ENCODE measurements at regions not wholly inside any gene's neighbourhood (a gene's known extent, or its start where the extent isn't known, plus 50 kb on each side); places are given as distances from the start of the nearest gene placed in this dataset.

DNA sequence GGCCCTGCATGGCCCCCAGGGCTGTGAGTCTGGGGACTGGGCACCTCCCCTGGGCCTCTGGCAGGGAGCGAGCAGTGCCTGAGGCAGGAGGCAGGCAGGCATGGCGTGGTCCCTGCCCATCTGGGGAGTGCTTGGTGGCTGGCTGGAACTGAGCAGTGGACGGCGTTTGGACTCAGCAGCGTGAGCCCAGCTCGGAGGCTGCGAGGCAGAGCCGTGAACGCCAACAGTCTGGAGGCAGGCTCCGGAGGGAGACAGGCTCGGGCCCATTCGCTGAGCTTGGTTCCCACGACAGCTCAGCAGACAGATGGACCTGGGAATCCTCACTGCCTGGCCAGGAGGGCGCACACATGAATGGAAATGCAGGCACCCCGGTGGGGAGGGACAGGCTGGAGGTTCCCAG lies 160.7 kb upstream of the POU3F1 start:
- Mint-ChIP-seq H3K4me1 (no peaks in the 10 kb centered on the region), H3K9me3 (no peaks in the 10 kb centered on the region), H3K27me3 (peaks cover 0 to 19% (median 13%) of the 10 kb centered on the region in 5 donors), H3K36me3 (no peaks in the 10 kb centered on the region), H3K27ac (no peak overlapping the region), H3K4me3 (no peak overlapping the region)
- POLR2A ChIA-PET = no interaction called here
- CTCF ChIA-PET = no interaction called here
- ATAC-seq = no peak
- Histone ChIP-seq H3K27me3 (ENCODE audit: control insufficient read depth in 2 of 2, insufficient read depth in 2 of 2, low read length in 2 of 2) (no peaks in the 10 kb centered on the region), H3K9me3 (ENCODE audit: control insufficient read depth in 2 of 3, low read length in 3 of 3) (no peaks in the 10 kb centered on the region), H3K4me1 (ENCODE audit: control insufficient read depth in 2 of 2, insufficient read depth in 2 of 2, low read length in 2 of 2) (no peaks in the 10 kb centered on the region), H3K36me3 (ENCODE audit: control insufficient read depth in 2 of 3, insufficient read depth in 3 of 3, low read length in 3 of 3) (no peaks in the 10 kb centered on the region), H3K4me3 (ENCODE audit: low read length) (no peak overlapping the region), H3K27ac (ENCODE audit: low read depth, low read length) (no peak overlapping the region)
- intact Hi-C loops (cut with micrococcal nuclease) = no loop called here
- DNase-seq = no peak

DNA sequence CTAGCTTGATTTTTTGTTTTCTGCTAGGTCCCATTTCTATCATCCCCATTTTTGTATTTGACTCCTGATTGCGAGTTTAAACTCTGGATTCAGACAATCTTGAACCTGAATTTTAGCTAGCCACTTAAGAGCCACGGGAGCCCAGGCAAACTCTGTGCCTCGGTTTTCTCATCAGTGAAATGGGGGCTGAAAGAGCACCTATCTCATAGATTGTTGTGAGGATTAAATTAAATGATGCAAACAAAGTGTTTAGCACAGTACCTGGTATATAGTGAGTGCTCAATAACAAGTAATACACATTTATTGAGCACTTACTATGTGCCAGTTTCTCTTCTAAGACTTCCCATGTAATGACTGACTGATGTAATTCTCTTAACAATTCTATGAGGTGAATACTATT lies 158.1 kb upstream of the POU3F1 start:
- DNase-seq (no peak), ATAC-seq (no peak)
- no peaks in the 10 kb centered on the region for H3K9me3 ChIP-seq (ENCODE audit: control insufficient read depth in 2 of 3, low read length in 3 of 3)
- H3K4me1 Mint-ChIP-seq = no peaks in the 10 kb centered on the region
- CTCF ChIA-PET = no interaction called here
- H3K4me3 Mint-ChIP-seq = no peak overlapping the region
- no peak overlapping the region for H3K27ac Mint-ChIP-seq
- intact Hi-C loops (cut with micrococcal nuclease) = no loop called here
- no peak overlapping the region for H3K27ac ChIP-seq (ENCODE audit: low read depth, low read length)
- H3K4me3 ChIP-seq (ENCODE audit: low read length) = no peak overlapping the region
- peaks cover 0 to 6% (median 0%) of the 10 kb centered on the region in 11 donors for H3K9me3 Mint-ChIP-seq
- no peaks in the 10 kb centered on the region for H3K27me3 ChIP-seq (ENCODE audit: control insufficient read depth in 2 of 2, insufficient read depth in 2 of 2, low read length in 2 of 2)
- no peaks in the 10 kb centered on the region for H3K36me3 ChIP-seq (ENCODE audit: control insufficient read depth in 2 of 3, insufficient read depth in 3 of 3, low read length in 3 of 3)
- H3K27me3 Mint-ChIP-seq = peaks cover 0 to 6% (median 4%) of the 10 kb centered on the region in 5 donors
- H3K36me3 Mint-ChIP-seq = no peaks in the 10 kb centered on the region
- no peaks in the 10 kb centered on the region for H3K4me1 ChIP-seq (ENCODE audit: control insufficient read depth in 2 of 2, insufficient read depth in 2 of 2, low read length in 2 of 2)
- POLR2A ChIA-PET = no interaction called here

DNA sequence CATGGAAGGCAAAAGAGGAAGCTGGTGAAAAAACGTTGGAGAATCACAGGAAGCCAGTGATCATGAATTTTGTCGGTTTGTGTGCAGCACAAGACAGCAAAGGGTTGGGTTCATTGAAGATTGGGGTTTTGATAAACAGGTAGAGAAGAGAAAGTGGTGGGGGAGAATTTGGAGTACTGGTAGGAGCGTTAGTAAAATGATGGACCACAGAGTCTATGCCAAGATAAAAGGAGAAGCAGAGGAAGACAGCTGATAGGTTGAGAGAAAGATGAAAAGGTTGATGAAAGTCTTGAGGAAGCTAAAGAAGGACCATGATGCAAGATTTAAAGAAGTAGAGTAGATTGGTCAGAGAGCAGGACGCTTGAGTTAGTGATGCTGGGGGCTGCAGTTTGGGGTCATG lies 156.8 kb upstream of the POU3F1 start:
- H3K27me3 Mint-ChIP-seq = peaks cover 0 to 11% (median 7%) of the 10 kb centered on the region in 5 donors

DNA sequence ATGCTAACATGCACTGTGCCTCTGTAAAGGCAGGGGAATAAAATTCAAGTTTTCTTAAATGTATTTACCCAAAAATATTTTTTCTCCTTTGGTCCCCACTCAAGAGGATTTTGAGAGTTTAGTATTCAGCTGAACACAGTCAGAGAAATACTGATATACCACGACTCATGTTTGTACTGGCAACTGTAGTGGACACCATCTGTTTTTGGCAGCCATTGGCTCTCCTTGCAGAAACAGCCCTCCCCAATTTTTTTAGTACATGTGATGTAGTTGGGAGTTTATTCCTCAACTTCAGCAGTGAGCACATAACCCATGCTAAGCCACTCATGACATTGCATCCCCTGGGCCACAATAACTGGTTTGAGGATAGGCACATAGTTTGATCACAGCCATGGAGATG lies 154.8 kb upstream of the POU3F1 start:
- Histone ChIP-seq H3K9me3 (ENCODE audit: control insufficient read depth in 2 of 3, low read length in 3 of 3) (no peaks in the 10 kb centered on the region), H3K36me3 (ENCODE audit: control insufficient read depth in 2 of 3, insufficient read depth in 3 of 3, low read length in 3 of 3) (no peaks in the 10 kb centered on the region), H3K4me3 (ENCODE audit: low read length) (no peak overlapping the region), H3K27ac (ENCODE audit: low read depth, low read length) (no peak overlapping the region), H3K27me3 (ENCODE audit: control insufficient read depth in 2 of 2, insufficient read depth in 2 of 2, low read length in 2 of 2) (no peaks in the 10 kb centered on the region), H3K4me1 (ENCODE audit: control insufficient read depth in 2 of 2, insufficient read depth in 2 of 2, low read length in 2 of 2) (no peaks in the 10 kb centered on the region)
- POLR2A ChIA-PET = no interaction called here
- H3K4me3 Mint-ChIP-seq = no peak overlapping the region
- ATAC-seq = no peak
- H3K27me3 Mint-ChIP-seq = peaks cover 0 to 10% (median 6%) of the 10 kb centered on the region in 5 donors
- intact Hi-C loops (cut with micrococcal nuclease) = no loop called here
- H3K4me1 Mint-ChIP-seq = no peaks in the 10 kb centered on the region
- H3K27ac Mint-ChIP-seq = no peak overlapping the region
- no peak for DNase-seq
- no peaks in the 10 kb centered on the region for H3K36me3 Mint-ChIP-seq
- peaks cover 0 to 10% (median 0%) of the 10 kb centered on the region in 11 donors for H3K9me3 Mint-ChIP-seq
- CTCF ChIA-PET = no interaction called here

More for the DNA sequence above, 156.8 kb upstream of the POU3F1 start:
- Histone ChIP-seq H3K27ac (ENCODE audit: low read depth, low read length) (no peak overlapping the region), H3K27me3 (ENCODE audit: control insufficient read depth in 2 of 2, insufficient read depth in 2 of 2, low read length in 2 of 2) (no peaks in the 10 kb centered on the region), H3K9me3 (ENCODE audit: control insufficient read depth in 2 of 3, low read length in 3 of 3) (no peaks in the 10 kb centered on the region), H3K4me1 (ENCODE audit: control insufficient read depth in 2 of 2, insufficient read depth in 2 of 2, low read length in 2 of 2) (no peaks in the 10 kb centered on the region), H3K36me3 (ENCODE audit: control insufficient read depth in 2 of 3, insufficient read depth in 3 of 3, low read length in 3 of 3) (no peaks in the 10 kb centered on the region), H3K4me3 (ENCODE audit: low read length) (no peak overlapping the region)
- Mint-ChIP-seq H3K36me3 (no peaks in the 10 kb centered on the region), H3K27ac (no peak overlapping the region), H3K9me3 (peaks cover 0 to 10% (median 0%) of the 10 kb centered on the region in 11 donors), H3K4me1 (no peaks in the 10 kb centered on the region), H3K4me3 (no peak overlapping the region)
- no peak for DNase-seq
- no peak for ATAC-seq
- CTCF ChIA-PET = no interaction called here
- intact Hi-C loops (cut with micrococcal nuclease) = no loop called here
- POLR2A ChIA-PET = no interaction called here

DNA sequence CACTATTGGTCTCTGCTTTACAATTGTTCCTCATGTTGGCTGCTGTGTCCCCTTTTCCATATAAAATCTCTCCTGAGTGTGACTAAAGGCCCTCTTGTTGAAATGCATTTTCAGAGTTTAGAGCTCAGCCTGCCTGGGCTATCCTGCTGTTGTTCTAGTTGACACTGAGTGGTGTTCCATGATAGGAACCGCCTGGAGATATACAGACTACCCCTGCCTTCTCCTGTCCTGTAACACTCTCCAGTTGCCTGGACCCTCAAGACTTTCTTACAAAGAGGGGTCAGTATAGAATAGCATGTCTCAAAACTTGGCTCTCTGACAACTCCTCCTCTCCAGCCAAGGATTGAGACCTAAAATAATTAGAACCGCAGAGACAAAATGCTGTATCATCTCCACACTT lies 152.0 kb upstream of the POU3F1 start:
- no peaks in the 10 kb centered on the region for H3K4me1 Mint-ChIP-seq
- DNase-seq (no peak), ATAC-seq (no peak)
- Histone ChIP-seq H3K27me3 (ENCODE audit: control insufficient read depth in 2 of 2, insufficient read depth in 2 of 2, low read length in 2 of 2) (no peaks in the 10 kb centered on the region), H3K4me1 (ENCODE audit: control insufficient read depth in 2 of 2, insufficient read depth in 2 of 2, low read length in 2 of 2) (no peaks in the 10 kb centered on the region), H3K27ac (ENCODE audit: low read depth, low read length) (no peak overlapping the region), H3K4me3 (ENCODE audit: low read length) (no peak overlapping the region), H3K36me3 (ENCODE audit: control insufficient read depth in 2 of 3, insufficient read depth in 3 of 3, low read length in 3 of 3) (no peaks in the 10 kb centered on the region), H3K9me3 (ENCODE audit: control insufficient read depth in 2 of 3, low read length in 3 of 3) (no peaks in the 10 kb centered on the region)
- no peaks in the 10 kb centered on the region for H3K36me3 Mint-ChIP-seq
- ChIA-PET POLR2A (no interaction called here), CTCF (no interaction called here)
- H3K27me3 Mint-ChIP-seq = peaks cover 0 to 13% (median 6%) of the 10 kb centered on the region in 5 donors
- intact Hi-C loops (cut with micrococcal nuclease) = no loop called here
- no peak overlapping the region for H3K4me3 Mint-ChIP-seq
- peaks cover 0 to 10% (median 0%) of the 10 kb centered on the region in 11 donors for H3K9me3 Mint-ChIP-seq
- H3K27ac Mint-ChIP-seq = no peak overlapping the region

DNA sequence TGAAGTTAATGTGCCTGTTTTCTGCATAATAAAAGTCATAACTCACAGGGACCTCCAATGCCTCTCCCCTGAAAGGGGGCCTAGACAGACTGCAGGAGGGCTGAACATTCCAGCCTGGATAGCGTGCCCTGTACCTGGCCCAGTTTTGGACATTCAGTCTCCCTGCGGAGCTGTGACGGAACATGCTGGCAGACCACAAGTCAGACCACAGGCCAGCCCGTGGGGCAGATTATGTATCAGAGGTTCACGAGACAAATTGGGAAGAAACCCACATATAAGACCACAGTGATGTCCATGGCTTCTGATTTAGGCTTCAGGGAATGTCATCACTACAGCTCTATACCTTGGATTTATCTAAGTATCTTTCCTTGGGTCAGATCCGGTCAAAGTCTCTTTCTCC lies 151.5 kb upstream of the POU3F1 start:
- CTCF ChIA-PET = no interaction called here

DNA sequence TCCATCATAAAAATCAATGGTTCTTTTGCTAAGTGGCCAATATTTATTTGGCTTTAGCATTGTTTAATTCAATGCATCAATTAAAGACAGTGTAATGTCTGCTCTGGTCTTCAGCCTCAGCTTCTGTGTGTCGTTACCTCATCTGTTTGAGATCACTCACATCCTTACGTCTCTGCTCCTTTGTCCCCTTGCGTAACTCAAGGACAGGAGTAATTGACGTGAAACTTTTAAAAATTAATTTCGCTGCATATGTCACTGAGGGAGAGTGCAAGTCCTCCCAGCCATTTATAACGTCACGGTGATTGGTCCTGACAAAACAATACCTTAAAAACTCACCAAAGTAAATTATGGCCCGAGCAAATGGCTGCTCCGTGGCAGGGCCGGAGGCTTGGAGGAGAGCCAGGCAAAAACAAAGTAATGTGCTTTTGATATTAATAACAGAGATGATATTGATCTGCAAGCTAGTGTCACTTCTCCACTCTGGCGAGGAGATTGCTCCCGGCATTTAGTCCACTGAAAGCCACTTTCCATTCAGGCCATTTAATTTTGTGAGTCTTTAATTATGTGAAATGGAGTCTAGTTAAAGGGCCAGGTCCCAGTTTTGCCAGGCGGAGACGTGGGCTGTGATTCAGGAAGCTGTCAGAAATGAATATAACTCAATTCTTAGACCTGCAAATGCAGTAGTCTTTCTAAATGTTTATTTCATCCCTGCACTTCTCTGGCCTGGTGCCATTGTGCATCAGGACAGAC lies 150.9 kb upstream of the POU3F1 start:
- Mint-ChIP-seq H3K4me1 (no peaks in the 10 kb centered on the region), H3K27ac (no peak overlapping the region), H3K27me3 (peaks cover 0 to 16% (median 9%) of the 10 kb centered on the region in 5 donors), H3K36me3 (no peaks in the 10 kb centered on the region), H3K9me3 (peaks cover 0 to 10% (median 0%) of the 10 kb centered on the region in 11 donors), H3K4me3 (no peak overlapping the region)
- ATAC-seq = no peak
- Histone ChIP-seq H3K27ac (ENCODE audit: low read depth, low read length) (no peak overlapping the region), H3K36me3 (ENCODE audit: control insufficient read depth in 2 of 3, insufficient read depth in 3 of 3, low read length in 3 of 3) (no peaks in the 10 kb centered on the region), H3K4me1 (ENCODE audit: control insufficient read depth in 2 of 2, insufficient read depth in 2 of 2, low read length in 2 of 2) (no peaks in the 10 kb centered on the region), H3K27me3 (ENCODE audit: control insufficient read depth in 2 of 2, insufficient read depth in 2 of 2, low read length in 2 of 2) (no peaks in the 10 kb centered on the region), H3K9me3 (ENCODE audit: control insufficient read depth in 2 of 3, low read length in 3 of 3) (no peaks in the 10 kb centered on the region), H3K4me3 (ENCODE audit: low read length) (no peak overlapping the region)
- ChIA-PET CTCF (no interaction called here), POLR2A (no interaction called here)
- no peak for DNase-seq
- intact Hi-C loops (cut with micrococcal nuclease) = no loop called here

More for the DNA sequence above, 151.5 kb upstream of the POU3F1 start:
- H3K27me3 Mint-ChIP-seq = peaks cover 0 to 13% (median 6%) of the 10 kb centered on the region in 5 donors
- POLR2A ChIA-PET = no interaction called here
- peaks cover 0 to 10% (median 0%) of the 10 kb centered on the region in 11 donors for H3K9me3 Mint-ChIP-seq
- Histone ChIP-seq H3K27ac (ENCODE audit: low read depth, low read length) (no peak overlapping the region), H3K27me3 (ENCODE audit: control insufficient read depth in 2 of 2, insufficient read depth in 2 of 2, low read length in 2 of 2) (no peaks in the 10 kb centered on the region), H3K4me1 (ENCODE audit: control insufficient read depth in 2 of 2, insufficient read depth in 2 of 2, low read length in 2 of 2) (no peaks in the 10 kb centered on the region), H3K36me3 (ENCODE audit: control insufficient read depth in 2 of 3, insufficient read depth in 3 of 3, low read length in 3 of 3) (no peaks in the 10 kb centered on the region), H3K4me3 (ENCODE audit: low read length) (no peak overlapping the region), H3K9me3 (ENCODE audit: control insufficient read depth in 2 of 3, low read length in 3 of 3) (no peaks in the 10 kb centered on the region)
- no peak for ATAC-seq
- no peak overlapping the region for H3K4me3 Mint-ChIP-seq
- no peaks in the 10 kb centered on the region for H3K4me1 Mint-ChIP-seq
- no peaks in the 10 kb centered on the region for H3K36me3 Mint-ChIP-seq
- DNase-seq = no peak
- no peak overlapping the region for H3K27ac Mint-ChIP-seq
- intact Hi-C loops (cut with micrococcal nuclease) = no loop called here
